ENCODE measurements at regions not wholly inside any gene's neighbourhood (a gene's known extent, or its start where the extent isn't known, plus 50 kb on each side); places are given as distances from the start of the nearest gene placed in this dataset.

DNA sequence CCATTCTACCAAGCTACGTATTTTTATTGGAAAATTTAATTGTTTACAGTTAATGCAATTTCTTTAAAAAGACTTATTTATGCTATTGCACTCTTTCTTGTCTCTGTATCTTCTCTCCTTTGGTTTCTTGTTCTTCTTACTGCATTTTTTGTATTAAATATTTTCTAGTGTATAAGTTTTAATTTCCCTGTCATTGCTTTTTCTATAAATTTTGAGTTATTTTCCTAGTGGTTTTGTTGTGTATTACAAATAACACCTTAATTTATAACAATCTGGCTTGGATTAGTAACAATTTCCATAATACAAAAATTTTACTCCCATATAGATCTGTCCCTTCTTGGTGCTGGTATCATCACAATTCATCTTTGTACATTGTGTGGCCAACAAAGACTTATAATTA is 303.5 kb upstream of the SPOCK3 start:
- Mint-ChIP-seq H3K27ac (no peak overlapping the region), H3K9me3 (peaks cover 11% of the 10 kb centered on the region)

DNA sequence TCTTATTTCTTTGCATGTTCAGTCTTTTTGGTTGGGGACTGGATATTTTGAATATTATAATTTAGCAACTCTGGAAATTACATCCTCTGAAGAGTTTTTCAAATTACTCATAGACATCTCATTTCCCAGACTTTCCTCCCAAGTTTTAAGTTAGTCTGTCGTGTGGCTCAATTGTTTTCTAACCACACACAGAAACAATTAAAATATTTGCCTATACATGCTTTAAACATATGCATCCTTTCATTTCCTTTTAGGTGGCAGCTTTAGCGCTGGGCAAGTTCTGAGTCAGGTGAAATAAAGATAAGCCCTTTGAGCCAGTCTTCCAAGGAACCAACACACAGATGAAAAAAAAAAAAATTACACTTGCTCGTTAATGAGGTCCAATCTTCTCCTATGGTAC is 307.0 kb upstream of the SPOCK3 start:
- Mint-ChIP-seq H3K27me3 (no peaks in the 10 kb centered on the region), H3K4me1 (ENCODE audit: low read depth) (no peaks in the 10 kb centered on the region), H3K4me3 (no peak overlapping the region), H3K9me3 (peaks cover 14% of the 10 kb centered on the region), H3K27ac (no peak overlapping the region), H3K36me3 (no peaks in the 10 kb centered on the region)
- ChIA-PET CTCF (no interaction called here), POLR2A (no interaction called here)
- intact Hi-C loops (cut with micrococcal nuclease), result no loop called here
- no peak for DNase-seq

More for the DNA sequence above, 303.5 kb upstream of the SPOCK3 start:
- CTCF ChIA-PET, result no interaction called here
- Mint-ChIP-seq H3K4me3 (no peak overlapping the region), H3K4me1 (ENCODE audit: low read depth) (no peaks in the 10 kb centered on the region), H3K27me3 (no peaks in the 10 kb centered on the region), H3K36me3 (no peaks in the 10 kb centered on the region)
- POLR2A ChIA-PET, result no interaction called here
- intact Hi-C loops (cut with micrococcal nuclease), result no loop called here
- DNase-seq, result no peak

DNA sequence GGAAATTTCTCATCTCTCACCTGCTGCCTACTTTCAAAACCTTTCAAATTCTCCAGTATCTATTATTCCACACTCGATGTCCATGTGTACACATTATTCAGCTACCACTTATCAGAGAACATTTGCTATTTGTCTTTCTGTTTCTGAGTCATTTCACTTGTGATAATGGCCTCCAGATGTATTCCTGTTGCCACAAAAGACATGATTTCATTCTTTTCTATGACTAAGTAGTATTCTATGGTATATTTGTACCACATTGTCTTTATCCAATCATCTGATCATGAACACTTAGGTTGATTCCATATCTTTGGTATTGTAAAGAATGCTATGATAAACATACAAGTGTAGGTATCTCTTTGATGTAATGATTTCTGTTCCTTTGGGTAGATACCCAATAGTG is 310.1 kb upstream of the SPOCK3 start:
- Mint-ChIP-seq H3K4me3 (no peak overlapping the region), H3K27me3 (no peaks in the 10 kb centered on the region), H3K27ac (no peak overlapping the region), H3K36me3 (no peaks in the 10 kb centered on the region), H3K4me1 (ENCODE audit: low read depth) (no peaks in the 10 kb centered on the region), H3K9me3 (peaks cover 12% of the 10 kb centered on the region)
- CTCF ChIA-PET, result no interaction called here
- intact Hi-C loops (cut with micrococcal nuclease), result no loop called here
- DNase-seq, result no peak
- POLR2A ChIA-PET, result no interaction called here

DNA sequence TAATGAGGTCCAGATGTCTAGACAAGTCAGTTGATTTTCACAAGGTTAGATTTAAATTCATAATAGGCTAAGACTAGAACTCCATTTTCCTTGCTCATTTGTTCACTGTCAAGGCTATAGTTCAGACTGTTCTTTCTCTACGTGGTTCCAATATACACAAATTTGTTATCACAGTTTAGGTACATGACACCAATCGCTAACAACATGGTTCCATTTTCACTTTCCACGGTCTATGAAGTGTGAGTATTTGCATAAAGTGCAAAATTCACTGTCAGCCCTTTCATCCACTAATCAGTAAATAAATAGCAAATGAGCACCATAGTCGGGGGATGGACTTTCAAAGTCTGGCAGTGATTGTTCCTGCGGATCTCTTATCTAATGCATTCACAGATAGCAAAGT is 315.7 kb upstream of the SPOCK3 start:
- CTCF ChIA-PET, result no interaction called here
- Mint-ChIP-seq H3K36me3 (no peaks in the 10 kb centered on the region), H3K9me3 (peaks cover 11% of the 10 kb centered on the region), H3K27me3 (no peaks in the 10 kb centered on the region), H3K4me1 (ENCODE audit: low read depth) (no peaks in the 10 kb centered on the region), H3K27ac (no peak overlapping the region), H3K4me3 (no peak overlapping the region)
- intact Hi-C loops (cut with micrococcal nuclease), result no loop called here
- POLR2A ChIA-PET, result no interaction called here
- DNase-seq, result no peak

DNA sequence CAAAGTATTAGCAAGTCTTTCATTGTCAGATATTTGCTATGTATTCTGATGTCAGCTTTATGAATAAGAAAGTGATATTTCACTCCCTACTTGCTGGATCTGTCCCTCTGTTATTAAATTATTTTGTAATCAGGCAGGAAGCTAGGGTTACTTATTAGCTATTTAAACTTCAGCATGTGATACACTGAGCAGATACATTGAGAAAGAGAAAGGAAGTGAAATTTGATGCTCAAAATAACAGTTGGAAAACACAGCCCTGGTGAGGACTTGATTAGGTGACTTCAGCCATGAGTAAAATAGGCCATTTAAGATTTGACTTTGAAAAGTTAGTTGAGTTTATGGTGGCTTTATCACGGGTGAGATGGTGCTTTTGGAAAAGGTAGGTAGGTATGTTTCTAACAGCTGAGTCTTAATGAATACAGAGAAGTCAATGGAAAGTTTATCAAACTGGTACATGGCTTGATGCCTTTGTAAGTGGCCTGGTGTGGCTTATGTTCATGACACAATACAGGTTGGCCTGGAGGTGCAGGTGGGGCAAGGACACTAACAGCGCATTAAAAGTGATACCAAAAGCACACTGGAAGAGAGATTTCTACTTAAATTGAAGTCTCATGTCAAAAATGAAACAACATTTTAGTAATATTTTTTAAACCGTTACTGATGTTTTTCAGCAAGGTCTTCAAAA is 321.2 kb upstream of the SPOCK3 start:
- DNase-seq, result no peak
- Mint-ChIP-seq H3K36me3 (no peaks in the 10 kb centered on the region), H3K9me3 (peaks cover 19% of the 10 kb centered on the region), H3K27me3 (no peaks in the 10 kb centered on the region), H3K27ac (no peak overlapping the region), H3K4me1 (ENCODE audit: low read depth) (no peaks in the 10 kb centered on the region), H3K4me3 (no peak overlapping the region)
- POLR2A ChIA-PET, result no interaction called here
- CTCF ChIA-PET, result no interaction called here
- intact Hi-C loops (cut with micrococcal nuclease), result no loop called here

DNA sequence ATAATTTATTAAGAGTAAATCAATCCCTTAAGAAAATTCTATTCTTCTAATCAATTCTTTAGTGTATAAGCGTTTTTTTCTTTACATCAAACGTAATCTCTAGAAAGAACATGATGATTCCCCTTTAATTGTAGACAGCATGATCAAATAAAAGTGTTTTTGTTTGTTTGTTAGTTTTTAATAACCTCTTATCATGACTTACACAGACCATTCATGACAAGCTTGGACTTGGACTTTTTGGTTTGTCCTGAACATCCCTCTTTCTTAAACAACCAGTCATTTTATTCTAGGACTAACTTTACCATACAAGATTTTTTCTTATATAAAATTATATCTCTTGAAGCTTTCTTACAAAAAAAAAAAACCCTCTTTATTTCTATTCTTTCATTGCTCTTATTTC is 344.6 kb upstream of the SPOCK3 start:
- ChIA-PET CTCF (no interaction called here), POLR2A (no interaction called here)
- no peaks in the 10 kb centered on the region for H3K27me3 Mint-ChIP-seq
- no peak overlapping the region for H3K27ac Mint-ChIP-seq
- no peaks in the 10 kb centered on the region for H3K36me3 Mint-ChIP-seq
- H3K9me3 Mint-ChIP-seq, result peaks cover 24% of the 10 kb centered on the region
- no peak overlapping the region for H3K4me3 Mint-ChIP-seq
- intact Hi-C loops (cut with micrococcal nuclease), result no loop called here
- H3K4me1 Mint-ChIP-seq (ENCODE audit: low read depth), result no peaks in the 10 kb centered on the region
- DNase-seq, result no peak

DNA sequence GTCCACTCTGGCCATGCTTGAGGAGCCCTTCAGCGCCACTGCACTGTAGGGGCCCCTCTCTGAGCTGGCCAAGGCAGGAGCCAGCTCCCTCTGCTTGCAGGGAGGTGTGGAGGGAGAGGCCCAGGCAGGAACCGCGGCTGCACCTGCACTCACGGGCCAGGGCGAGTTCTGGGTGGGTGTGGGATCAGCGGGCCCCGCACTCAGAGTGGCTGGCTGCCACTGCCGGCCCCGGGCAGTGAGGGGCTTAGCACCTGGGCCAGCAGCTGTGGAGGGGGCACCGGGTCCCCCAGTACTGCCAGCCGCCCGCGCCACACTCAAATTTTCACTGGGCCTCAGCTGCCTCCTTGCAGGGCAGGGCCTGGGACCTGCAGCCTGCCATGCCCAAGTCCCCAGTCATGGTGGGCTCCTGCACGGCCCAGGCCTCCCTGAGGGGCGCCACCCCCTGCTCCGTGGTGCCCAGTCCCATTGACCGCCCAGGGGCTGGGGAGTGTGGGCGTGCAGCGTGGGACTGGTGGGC is 347.2 kb upstream of the SPOCK3 start:
- Mint-ChIP-seq H3K27me3 (no peaks in the 10 kb centered on the region), H3K4me1 (ENCODE audit: low read depth) (no peaks in the 10 kb centered on the region), H3K4me3 (no peak overlapping the region), H3K36me3 (no peaks in the 10 kb centered on the region), H3K9me3 (peaks cover 21% of the 10 kb centered on the region), H3K27ac (no peak overlapping the region)
- ChIA-PET CTCF (no interaction called here), POLR2A (no interaction called here)
- intact Hi-C loops (cut with micrococcal nuclease), result no loop called here
- DNase-seq, result no peak

DNA sequence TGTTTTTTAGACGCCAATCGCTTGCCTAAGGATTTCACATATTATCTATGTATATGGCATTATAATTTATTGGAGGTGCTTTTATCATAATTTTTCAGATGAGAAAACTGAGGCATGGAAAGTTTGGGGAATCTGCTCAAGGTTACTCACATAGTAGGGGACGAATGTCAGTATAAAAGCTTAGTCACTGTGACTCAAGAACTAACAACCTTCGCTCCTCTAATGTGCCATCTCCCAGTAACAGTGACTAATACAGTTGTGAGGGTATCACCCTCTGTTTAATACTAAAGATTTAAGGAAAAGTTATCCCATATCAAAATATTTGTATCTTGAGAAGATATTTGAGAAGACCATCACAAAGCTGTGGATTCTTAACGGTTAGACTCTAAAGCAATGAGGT is 353.1 kb upstream of the SPOCK3 start:
- no peak for DNase-seq
- Mint-ChIP-seq H3K4me1 (ENCODE audit: low read depth) (no peaks in the 10 kb centered on the region), H3K27ac (no peak overlapping the region), H3K4me3 (no peak overlapping the region), H3K9me3 (peaks cover 4% of the 10 kb centered on the region), H3K27me3 (no peaks in the 10 kb centered on the region), H3K36me3 (no peaks in the 10 kb centered on the region)
- intact Hi-C loops (cut with micrococcal nuclease), result no loop called here
- POLR2A ChIA-PET, result no interaction called here
- CTCF ChIA-PET, result no interaction called here

DNA sequence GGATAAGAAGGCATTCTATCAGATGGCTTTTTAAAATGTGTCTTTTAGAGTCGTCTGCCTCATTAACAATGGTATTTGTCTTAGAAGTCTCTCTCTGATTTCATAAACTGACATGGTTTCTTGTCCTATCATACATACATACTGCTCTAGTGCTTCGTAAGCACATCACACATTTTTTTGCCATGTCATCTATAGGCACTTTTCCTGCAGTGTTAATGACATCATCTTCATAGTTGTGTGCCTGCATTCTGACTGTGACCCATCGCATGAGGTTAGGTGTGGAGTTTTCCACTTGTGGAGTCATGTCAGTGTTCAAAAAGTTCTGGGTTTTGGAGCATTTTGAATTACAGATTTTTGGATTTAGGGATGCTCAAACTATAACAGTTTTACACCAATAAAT is 361.6 kb upstream of the SPOCK3 start:
- Mint-ChIP-seq H3K4me1 (ENCODE audit: low read depth) (no peaks in the 10 kb centered on the region), H3K9me3 (peaks cover 6% of the 10 kb centered on the region), H3K27ac (no peak overlapping the region), H3K27me3 (no peaks in the 10 kb centered on the region), H3K4me3 (no peak overlapping the region), H3K36me3 (no peaks in the 10 kb centered on the region)
- CTCF ChIA-PET, result no interaction called here
- intact Hi-C loops (cut with micrococcal nuclease), result no loop called here
- no peak for DNase-seq
- POLR2A ChIA-PET, result no interaction called here

DNA sequence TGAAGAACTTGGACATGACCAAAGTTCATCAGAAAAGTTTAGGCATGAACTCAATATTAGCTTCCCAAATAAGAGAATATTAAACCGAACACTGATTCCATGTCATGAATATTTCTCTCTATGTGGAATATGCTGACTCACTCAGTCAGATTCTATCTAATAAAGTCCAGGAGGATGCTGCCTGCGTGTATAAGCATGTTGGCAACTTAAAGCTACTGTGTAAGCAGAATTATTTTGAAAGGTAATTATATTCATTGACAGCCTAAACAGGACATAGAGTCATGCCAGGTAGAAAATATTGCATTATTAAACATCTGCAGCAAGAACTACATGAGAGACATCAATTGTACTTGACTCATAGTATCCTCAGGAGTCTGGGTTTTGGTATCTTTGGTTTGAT is 367.9 kb upstream of the SPOCK3 start:
- POLR2A ChIA-PET, result no interaction called here
- H3K27ac Mint-ChIP-seq, result no peak overlapping the region
- peaks cover 2% of the 10 kb centered on the region for H3K9me3 Mint-ChIP-seq
- CTCF ChIA-PET, result no interaction called here
- H3K36me3 Mint-ChIP-seq, result no peaks in the 10 kb centered on the region
- H3K4me3 Mint-ChIP-seq, result no peak overlapping the region
- no peaks in the 10 kb centered on the region for H3K27me3 Mint-ChIP-seq
- intact Hi-C loops (cut with micrococcal nuclease), result no loop called here
- H3K4me1 Mint-ChIP-seq (ENCODE audit: low read depth), result no peaks in the 10 kb centered on the region
- no peak for DNase-seq

DNA sequence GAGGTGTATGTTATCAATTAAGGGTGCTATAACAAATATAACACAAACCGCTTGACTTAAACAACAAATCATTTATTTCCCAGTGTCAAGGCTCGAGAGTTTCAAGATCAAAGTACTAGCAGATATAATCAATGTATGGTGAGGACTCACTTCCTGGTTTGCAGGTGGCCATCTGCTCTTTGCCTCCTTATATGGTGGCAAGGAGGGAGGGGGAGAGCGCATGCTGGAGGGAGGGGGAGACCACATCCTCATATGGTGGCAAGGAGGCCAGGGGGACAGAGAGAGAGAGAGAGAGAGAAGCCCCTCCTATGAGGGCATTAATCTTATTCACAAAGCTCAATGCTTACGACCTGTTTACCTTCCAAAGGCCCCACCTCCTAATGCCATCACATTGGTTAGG is 372.3 kb upstream of the SPOCK3 start:
- Mint-ChIP-seq H3K27ac (no peak overlapping the region), H3K4me3 (no peak overlapping the region)
- CTCF ChIA-PET, result no interaction called here

DNA sequence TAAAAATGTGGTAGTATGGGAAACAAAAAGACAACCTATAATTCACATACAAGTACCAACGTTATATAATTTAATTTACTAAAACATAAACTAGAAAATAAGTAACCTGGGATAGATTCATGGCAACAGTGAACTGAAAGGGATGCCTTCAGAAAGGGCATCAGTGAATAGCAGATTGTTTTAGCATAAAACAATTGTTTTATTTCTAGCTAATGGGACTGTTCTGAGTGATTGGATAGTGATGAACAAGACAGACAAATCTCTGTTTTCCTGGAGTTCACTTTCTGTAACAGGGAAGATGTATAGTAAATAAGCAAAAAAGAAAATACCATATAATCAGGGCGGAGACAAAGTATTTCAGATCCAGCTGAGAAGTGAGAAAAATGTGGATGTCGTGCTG is 379.1 kb upstream of the SPOCK3 start:
- Mint-ChIP-seq H3K4me3 (no peak overlapping the region), H3K27ac (no peak overlapping the region), H3K9me3 (peaks cover 2% of the 10 kb centered on the region), H3K4me1 (ENCODE audit: low read depth) (no peaks in the 10 kb centered on the region), H3K27me3 (no peaks in the 10 kb centered on the region), H3K36me3 (no peaks in the 10 kb centered on the region)
- no peak for DNase-seq
- ChIA-PET CTCF (no interaction called here), POLR2A (no interaction called here)
- intact Hi-C loops (cut with micrococcal nuclease), result no loop called here

More for the DNA sequence above, 372.3 kb upstream of the SPOCK3 start:
- Mint-ChIP-seq H3K36me3 (no peaks in the 10 kb centered on the region), H3K9me3 (peaks cover 2% of the 10 kb centered on the region), H3K27me3 (no peaks in the 10 kb centered on the region), H3K4me1 (ENCODE audit: low read depth) (no peaks in the 10 kb centered on the region)
- intact Hi-C loops (cut with micrococcal nuclease), result no loop called here
- POLR2A ChIA-PET, result no interaction called here
- no peak for DNase-seq

DNA sequence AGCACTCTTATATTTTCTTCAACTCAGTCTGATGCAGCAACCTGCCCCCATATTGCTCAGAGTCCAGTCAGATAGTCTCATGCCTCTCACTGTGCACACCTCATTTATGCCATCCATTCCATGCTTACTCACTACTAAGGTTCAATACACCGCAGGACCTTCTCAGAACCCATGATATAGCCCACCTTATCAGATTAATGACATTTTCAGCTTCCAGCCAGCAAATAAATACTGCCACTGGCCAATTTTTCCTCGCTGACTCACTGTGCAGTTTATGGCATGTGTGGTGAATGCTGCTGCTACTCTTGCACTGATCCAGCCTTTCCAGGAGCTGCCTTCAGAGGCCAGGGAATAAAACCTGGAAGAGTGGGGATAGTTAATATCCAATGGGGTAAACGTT is 380.6 kb upstream of the SPOCK3 start:
- Mint-ChIP-seq H3K9me3 (peaks cover 2% of the 10 kb centered on the region), H3K4me3 (no peak overlapping the region), H3K27me3 (no peaks in the 10 kb centered on the region), H3K4me1 (ENCODE audit: low read depth) (no peaks in the 10 kb centered on the region), H3K36me3 (no peaks in the 10 kb centered on the region), H3K27ac (no peak overlapping the region)
- ChIA-PET POLR2A (no interaction called here), CTCF (no interaction called here)
- intact Hi-C loops (cut with micrococcal nuclease), result no loop called here
- no peak for DNase-seq

DNA sequence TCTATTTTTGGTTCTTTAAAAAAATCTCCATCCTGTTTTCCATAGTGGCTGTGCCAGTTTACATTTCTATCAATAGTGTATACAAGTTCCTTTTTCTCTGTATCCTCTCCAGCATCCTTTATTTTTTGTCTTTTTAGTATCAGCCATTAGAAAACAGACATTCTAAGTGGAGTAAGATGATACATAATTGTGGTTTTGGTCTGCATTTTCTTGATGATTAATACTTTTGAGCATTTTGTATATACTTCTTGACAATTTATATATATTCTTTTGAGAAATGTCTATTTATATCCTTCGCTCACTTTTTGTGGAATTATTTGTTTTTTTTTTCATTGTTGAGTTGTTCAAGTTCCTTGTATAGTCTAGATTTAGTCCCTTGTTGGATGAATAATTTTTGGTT is 382.2 kb upstream of the SPOCK3 start:
- H3K9me3 Mint-ChIP-seq, result peaks cover 2% of the 10 kb centered on the region
- intact Hi-C loops (cut with micrococcal nuclease), result no loop called here
- no peaks in the 10 kb centered on the region for H3K27me3 Mint-ChIP-seq
- POLR2A ChIA-PET, result no interaction called here
- H3K36me3 Mint-ChIP-seq, result no peaks in the 10 kb centered on the region
- H3K27ac Mint-ChIP-seq, result no peak overlapping the region
- H3K4me1 Mint-ChIP-seq (ENCODE audit: low read depth), result no peaks in the 10 kb centered on the region
- no peak for DNase-seq
- no peak overlapping the region for H3K4me3 Mint-ChIP-seq
- CTCF ChIA-PET, result no interaction called here
